CD4-positive, alpha-beta T cell (primary cell): ENCODE measurements at regions not wholly inside any gene's neighbourhood (a gene's known extent, or its start where the extent isn't known, plus 50 kb on each side); places are given as distances from the start of the nearest gene placed in this dataset.

ENCODE experiments used
- ATAC-seq: fragments of 200-7000 bp; cut with Tn5 transposase; one replicate; pipeline ENCODE4 v1.10.0; 2022; ENCODE audit warnings: mild to moderate bottlenecking; ENCODE audit not compliant: poor library complexity
- CTCF ChIA-PET: fragments of 350-600 bp; sonication (Branson Sonifier 250); formaldehyde crosslinking; loops from one replicate; lab custom pipeline; 2021; ENCODE audit warnings: antibody characterized with exemption, inconsistent platforms; lab: Charles Lee
- POLR2A ChIA-PET: fragments of 350-600 bp; sonication (Branson Sonifier 250); formaldehyde crosslinking; loops from one replicate; lab custom pipeline; 2021; ENCODE audit warnings: antibody characterized with exemption, inconsistent platforms; lab: Charles Lee
- DNase-seq, 14 experiments: peaks; one replicate each; pipeline ENCODE4 v3.0.0-alpha.2; 2013 to 2020; ENCODE audit warnings: mixed read lengths in 2 of 14
- H3K27ac ChIP-seq, 2 donors: one replicate each; pipeline versions ENCODE4 v1.5.1 to v1.7.0; 2013; ENCODE audit warnings: low read length in 2 of 2, low read depth in 1 of 2, mild to moderate bottlenecking in 1 of 2
- H3K27me3 ChIP-seq, 2 experiments: 1 replicate in 1 of 2; 2 replicates in 1 of 2; pipeline versions ENCODE4 v1.6.1 to v1.7.0; 2013; ENCODE audit warnings: low read length in 2 of 2, control low read depth in 1 of 2, mild to moderate bottlenecking in 1 of 2, moderate library complexity in 1 of 2; ENCODE audit not compliant: insufficient read depth in 2 of 2, control insufficient read depth in 1 of 2
- H3K36me3 ChIP-seq: one replicate; pipeline ENCODE4 v1.6.1; 2013; ENCODE audit warnings: low read length, control low read depth; ENCODE audit not compliant: insufficient read depth
- H3K4me1 ChIP-seq: one replicate; pipeline ENCODE4 v1.6.1; 2013; ENCODE audit warnings: low read length, control low read depth; ENCODE audit not compliant: insufficient read depth
- H3K4me3 ChIP-seq: one replicate; pipeline ENCODE4 v1.5.1; 2013; ENCODE audit warnings: mild to moderate bottlenecking, low read length, moderate library complexity
- H3K9me3 ChIP-seq, 2 experiments: 1 replicate in 1 of 2; 2 replicates in 1 of 2; pipeline versions ENCODE4 v1.6.1 to v1.7.0; 2013; ENCODE audit warnings: low read length in 2 of 2, mild to moderate bottlenecking in 2 of 2, control low read depth in 1 of 2, moderate library complexity in 1 of 2; ENCODE audit not compliant: control insufficient read depth in 1 of 2, insufficient read depth in 1 of 2
- H3K27ac Mint-ChIP-seq: one replicate; pipeline ENCODE4 v1.8.0; 2020; ENCODE audit warnings: mixed read lengths
- H3K27me3 Mint-ChIP-seq: one replicate; pipeline ENCODE4 v1.8.0; 2021; ENCODE audit warnings: mixed read lengths
- H3K36me3 Mint-ChIP-seq: one replicate; pipeline ENCODE4 v1.8.0; 2021; ENCODE audit warnings: low read depth, mixed read lengths
- H3K4me1 Mint-ChIP-seq: one replicate; pipeline ENCODE4 v1.8.0; 2021; ENCODE audit warnings: low read depth, mixed read lengths
- H3K4me3 Mint-ChIP-seq: one replicate; pipeline ENCODE4 v1.8.0; 2020; ENCODE audit warnings: mild to moderate bottlenecking, mixed read lengths
- H3K9me3 Mint-ChIP-seq: one replicate; pipeline ENCODE4 v1.8.0; 2020; ENCODE audit warnings: mixed read lengths
- intact Hi-C, 2 experiments: fragments of 100-400 bp; cut with DNase I in 1 of 2; cut with micrococcal nuclease in 1 of 2; formaldehyde crosslinking; loops; one replicate each; pipeline versions ENCODE4 v1.15.1 to v1.9.0; 2023 to 2025; cut with DNase I, micrococcal nuclease
- TF ChIP-seq, protein P1 (sequence below): fragments of 200-600 bp; IDR thresholded peaks from one replicate; pipeline ENCODE4 v1.8.0; 2022; ENCODE audit warnings: antibody characterized with exemption, mild to moderate bottlenecking

- no peaks in the 10 kb centered on the region for H3K27me3 ChIP-seq
- Mint-ChIP-seq H3K36me3 (no peaks in the 10 kb centered on the region), H3K27ac (no peak overlapping the region), H3K9me3 (peaks cover 21% of the 10 kb centered on the region), H3K4me3 (no peak overlapping the region), H3K4me1 (no peaks in the 10 kb centered on the region), H3K27me3 (no peaks in the 10 kb centered on the region)
- intact Hi-C loops = no loop called here
- TF ChIP-seq, protein P1, sequence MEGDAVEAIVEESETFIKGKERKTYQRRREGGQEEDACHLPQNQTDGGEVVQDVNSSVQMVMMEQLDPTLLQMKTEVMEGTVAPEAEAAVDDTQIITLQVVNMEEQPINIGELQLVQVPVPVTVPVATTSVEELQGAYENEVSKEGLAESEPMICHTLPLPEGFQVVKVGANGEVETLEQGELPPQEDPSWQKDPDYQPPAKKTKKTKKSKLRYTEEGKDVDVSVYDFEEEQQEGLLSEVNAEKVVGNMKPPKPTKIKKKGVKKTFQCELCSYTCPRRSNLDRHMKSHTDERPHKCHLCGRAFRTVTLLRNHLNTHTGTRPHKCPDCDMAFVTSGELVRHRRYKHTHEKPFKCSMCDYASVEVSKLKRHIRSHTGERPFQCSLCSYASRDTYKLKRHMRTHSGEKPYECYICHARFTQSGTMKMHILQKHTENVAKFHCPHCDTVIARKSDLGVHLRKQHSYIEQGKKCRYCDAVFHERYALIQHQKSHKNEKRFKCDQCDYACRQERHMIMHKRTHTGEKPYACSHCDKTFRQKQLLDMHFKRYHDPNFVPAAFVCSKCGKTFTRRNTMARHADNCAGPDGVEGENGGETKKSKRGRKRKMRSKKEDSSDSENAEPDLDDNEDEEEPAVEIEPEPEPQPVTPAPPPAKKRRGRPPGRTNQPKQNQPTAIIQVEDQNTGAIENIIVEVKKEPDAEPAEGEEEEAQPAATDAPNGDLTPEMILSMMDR = no peak
- H3K36me3 ChIP-seq = no peaks in the 10 kb centered on the region
- CTCF ChIA-PET = no interaction called here
- POLR2A ChIA-PET = no interaction called here
- peaks cover 3 to 10% of the 10 kb centered on the region in 2 experiments for H3K9me3 ChIP-seq
- no peaks in the 10 kb centered on the region for H3K4me1 ChIP-seq
- no peak for ATAC-seq
- DNase-seq = no peak
- H3K27ac ChIP-seq = no peak overlapping the region
- H3K4me3 ChIP-seq = no peak overlapping the region
Observed at GRCh38 chr9:10957878-10958277, 345.1 kb upstream of the PTPRD start.

- H3K27ac ChIP-seq = no peak overlapping the region
- H3K4me3 ChIP-seq = no peak overlapping the region
- intact Hi-C loops = no loop called here
- H3K36me3 Mint-ChIP-seq = no peaks in the 10 kb centered on the region
- H3K27ac Mint-ChIP-seq = no peak overlapping the region
- ChIA-PET POLR2A (interaction anchor here (0.6 kb wide), 1 partner anchor 17 kb away, joined by 3 read pairs; no protein-coding TSS in a partner anchor), CTCF (no interaction called here)
- H3K27me3 ChIP-seq = no peaks in the 10 kb centered on the region
- ATAC-seq (no peak), DNase-seq (no peak)
- no peaks in the 10 kb centered on the region for H3K36me3 ChIP-seq
- H3K4me1 Mint-ChIP-seq = no peaks in the 10 kb centered on the region
- no peak overlapping the region for H3K4me3 Mint-ChIP-seq
- peaks cover 0 to 12% of the 10 kb centered on the region in 2 experiments for H3K9me3 ChIP-seq
- H3K4me1 ChIP-seq = no peaks in the 10 kb centered on the region
- H3K9me3 Mint-ChIP-seq = peaks cover 38% of the 10 kb centered on the region
- no peaks in the 10 kb centered on the region for H3K27me3 Mint-ChIP-seq
- TF ChIP-seq, protein P1 = no peak
Observed at GRCh38 chr9:10961883-10962282, 349.1 kb upstream of the PTPRD start.

DNA sequence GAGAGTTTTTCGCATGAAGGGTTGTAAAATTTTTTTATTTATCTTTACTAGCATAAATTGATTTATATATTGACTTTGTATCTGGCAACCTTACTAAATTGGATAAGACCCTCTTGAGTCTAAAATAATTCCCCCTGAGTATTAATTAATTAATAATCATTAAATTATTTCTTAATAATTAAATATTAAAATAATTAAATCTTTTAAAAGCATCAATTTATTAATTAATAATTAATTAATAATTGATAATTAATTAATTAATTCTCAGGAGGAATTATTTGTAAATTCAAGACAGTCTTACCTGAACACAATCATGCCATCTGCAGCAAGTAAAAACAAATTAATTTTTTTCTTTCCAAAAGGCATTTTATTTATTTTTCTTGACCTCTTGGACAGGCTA is 370.4 kb upstream of the PTPRD start:
- Mint-ChIP-seq H3K4me3 (no peak overlapping the region), H3K36me3 (no peaks in the 10 kb centered on the region), H3K4me1 (no peaks in the 10 kb centered on the region), H3K27ac (no peak overlapping the region), H3K9me3 (peaks cover 19% of the 10 kb centered on the region), H3K27me3 (no peaks in the 10 kb centered on the region)
- POLR2A ChIA-PET = no interaction called here
- TF ChIP-seq, protein P1 = no peak
- CTCF ChIA-PET = no interaction called here
- no peaks in the 10 kb centered on the region for H3K4me1 ChIP-seq
- intact Hi-C loops = loop anchor here in 1 of 2 experiments (10.0 kb wide), 1 partner anchor 62 kb away; no protein-coding TSS in a partner anchor
- ATAC-seq = no peak
- no peak for DNase-seq
- H3K27ac ChIP-seq = no peak overlapping the region
- no peaks in the 10 kb centered on the region for H3K36me3 ChIP-seq
- H3K9me3 ChIP-seq = peaks cover 7 to 14% of the 10 kb centered on the region in 2 experiments
- no peaks in the 10 kb centered on the region for H3K27me3 ChIP-seq
- no peak overlapping the region for H3K4me3 ChIP-seq
